OCI-LY7 (cell line): ENCODE measurements at regions not wholly inside any gene's neighbourhood (a gene's known extent, or its start where the extent isn't known, plus 50 kb on each side); places are given as distances from the start of the nearest gene placed in this dataset.

Experiments
- CTCF ChIP-seq: fragments of 200-600 bp; sonication (generic); conservative IDR thresholded peaks from 2 replicates; pipeline ENCODE4 v1.5.1; 2014; ENCODE audit warnings: mild to moderate bottlenecking, antibody characterized with exemption, low read length, moderate library complexity, mixed read lengths
- EZH2phosphoT487 ChIP-seq: fragments of 200-600 bp; sonication (generic); IDR thresholded peaks from 2 replicates; pipeline ENCODE4 v1.6.1; 2018; ENCODE audit warnings: low read depth, borderline replicate concordance, mild to moderate bottlenecking, mixed run types, antibody characterized with exemption, low read length, moderate library complexity, mixed read lengths

GRCh38 chr10:123606006-123606405 is 60.1 kb upstream of the GPR26 start:
- TF ChIP-seq CTCF (no peak), EZH2phosphoT487 (no peak)
